ENCODE measurements at regions not wholly inside any gene's neighbourhood (a gene's known extent, or its start where the extent isn't known, plus 50 kb on each side); places are given as distances from the start of the nearest gene placed in this dataset.

DNA sequence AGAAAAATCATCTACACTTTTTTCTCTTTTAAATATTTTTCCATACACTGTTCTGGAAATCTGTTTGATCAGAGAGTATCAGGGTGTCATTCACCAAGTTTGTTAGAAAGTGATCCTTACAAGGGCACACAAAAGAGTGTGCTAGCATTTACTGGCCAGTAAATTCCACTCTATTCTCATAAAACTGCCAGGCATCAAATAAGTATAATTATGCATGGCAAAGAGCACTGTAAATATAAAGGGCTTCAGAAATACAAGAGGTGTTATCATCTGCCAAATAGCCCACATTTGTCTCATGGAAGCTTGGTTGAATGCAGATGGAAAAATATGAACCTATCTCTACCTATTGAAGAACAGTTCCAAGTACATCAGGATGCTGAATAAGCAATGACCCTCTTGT lies 847.3 kb upstream of the ACVR2A start:
- no peak for TF ChIP-seq CTCF (IDR thresholded peaks at IDR 0.05; ENCODE audit: borderline replicate concordance, extremely low read depth, insufficient read depth)
- Histone ChIP-seq H3K36me3 (ENCODE audit: control insufficient read depth in 2 of 3, insufficient read depth in 3 of 3, low read length in 3 of 3) (no peaks in the 10 kb centered on the region), H3K9me3 (ENCODE audit: control insufficient read depth in 2 of 3, insufficient read depth in 1 of 3, low read length in 3 of 3) (no peaks in the 10 kb centered on the region), H3K4me1 (ENCODE audit: control insufficient read depth in 2 of 3, insufficient read depth in 2 of 3, low read depth in 1 of 3, low read length in 3 of 3) (no peaks in the 10 kb centered on the region), H3K4me3 (ENCODE audit: low read length in 3 of 3) (no peak overlapping the region), H3K27me3 (ENCODE audit: control insufficient read depth, insufficient read depth, low read length) (no peaks in the 10 kb centered on the region), H3K27ac (ENCODE audit: low read depth in 2 of 2, low read length in 2 of 2) (no peak overlapping the region), H3K9ac (ENCODE audit: low read length in 3 of 3) (no peak overlapping the region)
- intact Hi-C loops (cut with DNase I): no loop called here
- no peak for FAIRE-seq
- no peak for DNase-seq

DNA sequence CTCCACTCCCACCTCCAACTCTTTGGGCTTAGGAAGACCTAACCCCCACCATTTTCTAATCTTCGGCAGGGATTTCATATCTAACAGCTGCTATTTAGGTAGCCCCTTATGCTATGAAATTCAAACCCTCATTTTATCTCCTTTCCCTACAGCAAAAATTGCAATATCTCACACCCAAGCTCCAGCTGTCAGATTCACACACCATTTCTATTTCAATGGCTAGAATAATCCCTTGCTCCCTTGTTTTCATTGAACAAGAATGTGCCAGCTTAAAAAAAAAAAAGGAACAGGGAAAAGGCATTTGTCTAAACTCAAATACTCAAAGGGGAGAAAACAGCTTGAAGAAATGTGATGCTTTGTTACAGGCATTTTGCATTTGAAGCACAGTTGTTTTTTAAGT lies 850.6 kb upstream of the ACVR2A start:
- DNase-seq: no peak
- Histone ChIP-seq H3K36me3 (ENCODE audit: control insufficient read depth in 2 of 3, insufficient read depth in 3 of 3, low read length in 3 of 3) (no peaks in the 10 kb centered on the region), H3K27ac (ENCODE audit: low read depth in 2 of 2, low read length in 2 of 2) (no peak overlapping the region), H3K4me3 (ENCODE audit: low read length in 3 of 3) (no peak overlapping the region), H3K27me3 (ENCODE audit: control insufficient read depth, insufficient read depth, low read length) (no peaks in the 10 kb centered on the region), H3K9me3 (ENCODE audit: control insufficient read depth in 2 of 3, insufficient read depth in 1 of 3, low read length in 3 of 3) (no peaks in the 10 kb centered on the region), H3K4me1 (ENCODE audit: control insufficient read depth in 2 of 3, insufficient read depth in 2 of 3, low read depth in 1 of 3, low read length in 3 of 3) (no peaks in the 10 kb centered on the region), H3K9ac (ENCODE audit: low read length in 3 of 3) (no peak overlapping the region)
- no peak for TF ChIP-seq CTCF (IDR thresholded peaks at IDR 0.05; ENCODE audit: borderline replicate concordance, extremely low read depth, insufficient read depth)
- intact Hi-C loops (cut with DNase I): no loop called here
- FAIRE-seq: no peak

GRCh38 chr2:146992466-146992865 lies 852.4 kb upstream of the ACVR2A start:
- FAIRE-seq: peak; percentile 38
- no peak overlapping the region for H3K4me3 ChIP-seq (ENCODE audit: low read length in 3 of 3)
- H3K27me3 ChIP-seq (ENCODE audit: control insufficient read depth, insufficient read depth, low read length): no peaks in the 10 kb centered on the region
- H3K4me1 ChIP-seq (ENCODE audit: control insufficient read depth in 2 of 3, insufficient read depth in 2 of 3, low read depth in 1 of 3, low read length in 3 of 3): no peaks in the 10 kb centered on the region
- TF ChIP-seq CTCF (IDR thresholded peaks at IDR 0.05; ENCODE audit: borderline replicate concordance, extremely low read depth, insufficient read depth): no peak
- no peak for DNase-seq
- intact Hi-C loops (cut with DNase I): no loop called here
- no peaks in the 10 kb centered on the region for H3K36me3 ChIP-seq (ENCODE audit: control insufficient read depth in 2 of 3, insufficient read depth in 3 of 3, low read length in 3 of 3)
- H3K27ac ChIP-seq (ENCODE audit: low read depth in 2 of 2, low read length in 2 of 2): no peak overlapping the region
- no peak overlapping the region for H3K9ac ChIP-seq (ENCODE audit: low read length in 3 of 3)
- H3K9me3 ChIP-seq (ENCODE audit: control insufficient read depth in 2 of 3, insufficient read depth in 1 of 3, low read length in 3 of 3): no peaks in the 10 kb centered on the region

DNA sequence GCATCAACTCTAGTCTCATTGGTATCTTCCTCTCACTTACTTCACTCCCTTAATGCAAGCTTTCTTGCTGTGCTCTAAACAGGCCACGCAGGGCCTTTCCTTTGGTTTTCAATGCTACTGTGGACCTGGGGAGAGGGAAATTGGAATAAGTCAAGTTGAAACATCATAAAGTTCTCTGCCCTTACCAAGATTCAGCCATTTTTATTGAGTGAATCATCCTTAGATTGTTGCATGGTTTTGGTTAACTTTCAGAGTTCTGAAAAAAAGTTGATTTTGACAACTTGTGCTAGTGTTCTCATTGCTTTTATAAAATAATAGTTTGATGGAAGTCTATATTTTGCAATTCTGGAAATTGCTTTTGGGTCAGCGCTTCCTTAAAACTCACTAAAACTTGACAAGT lies 852.8 kb upstream of the ACVR2A start:
- no peaks in the 10 kb centered on the region for H3K4me1 ChIP-seq (ENCODE audit: control insufficient read depth in 2 of 3, insufficient read depth in 2 of 3, low read depth in 1 of 3, low read length in 3 of 3)
- H3K36me3 ChIP-seq (ENCODE audit: control insufficient read depth in 2 of 3, insufficient read depth in 3 of 3, low read length in 3 of 3): no peaks in the 10 kb centered on the region
- H3K27ac ChIP-seq (ENCODE audit: low read depth in 2 of 2, low read length in 2 of 2): no peak overlapping the region
- intact Hi-C loops (cut with DNase I): no loop called here
- no peak overlapping the region for H3K9ac ChIP-seq (ENCODE audit: low read length in 3 of 3)
- FAIRE-seq (no peak), DNase-seq (no peak)
- H3K9me3 ChIP-seq (ENCODE audit: control insufficient read depth in 2 of 3, insufficient read depth in 1 of 3, low read length in 3 of 3): no peaks in the 10 kb centered on the region
- H3K27me3 ChIP-seq (ENCODE audit: control insufficient read depth, insufficient read depth, low read length): no peaks in the 10 kb centered on the region
- no peak for TF ChIP-seq CTCF (IDR thresholded peaks at IDR 0.05; ENCODE audit: borderline replicate concordance, extremely low read depth, insufficient read depth)
- H3K4me3 ChIP-seq (ENCODE audit: low read length in 3 of 3): no peak overlapping the region

Data from kidney (tissue), 13 donors.